HCT116 (cell line): ENCODE measurements at regions not wholly inside any gene's neighbourhood (a gene's known extent, or its start where the extent isn't known, plus 50 kb on each side); places are given as distances from the start of the nearest gene placed in this dataset.

Experiments used
- ATAC-seq: fragments of 200-7000 bp; cut with Tn5 transposase; 2 replicates; pipeline ENCODE4 v1.9.1; 2020; ENCODE audit warnings: mild to moderate bottlenecking, moderate library complexity
- BruUV-seq: library from RNA; stranded (reverse); fragments of 400-500 nt; replicated peaks from 2 replicates; lab custom pipeline; 2021; lab: Mats Ljungman, UMichigan
- CTCF ChIA-PET: fragments of 300-600 bp; sonication (Branson Sonifier 250); formaldehyde crosslinking; loops from one replicate; lab custom pipeline; 2021; ENCODE audit warnings: antibody characterized with exemption; lab: Charles Lee
- POLR2A ChIA-PET: fragments of 300-600, 350-600 bp; sonication (Branson Sonifier 250); formaldehyde crosslinking; loops from one replicate; lab custom pipeline; 2021; ENCODE audit warnings: antibody characterized with exemption; lab: Charles Lee
- RAD21 ChIA-PET, 2 experiments: fragments of 300-600 bp; sonication (Branson Sonifier 250); formaldehyde crosslinking; loops; one replicate each; lab custom pipeline; 2023; ENCODE audit warnings: low total read pairs in 2 of 2; ENCODE audit not compliant: uncharacterized antibody in 2 of 2, unreplicated experiment in 2 of 2, low non-redundant PET in 1 of 2; lab: Charles Lee
- DNase-seq: peaks from one replicate; pipeline ENCODE4 v3.0.0-alpha.2; 2010; ENCODE audit warnings: low read depth, low spot score
- H2AFZ ChIP-seq: fragments of 200-600 bp; shearing (Covaris generic), sonication (generic); 2 replicates; pipeline ENCODE4 v1.6.1; 2017; ENCODE audit warnings: low read depth, mixed run types, mixed read lengths, antibody characterized with exemption, low read length; ENCODE audit not compliant: poor library complexity, severe bottlenecking
- H3K27ac ChIP-seq: 2 replicates; pipeline ENCODE4 v1.5.1; 2012; ENCODE audit warnings: low read depth, low read length
- H3K27me3 ChIP-seq: fragments of 200-600 bp; sonication (generic); 2 replicates; pipeline ENCODE4 v1.6.1; 2016; ENCODE audit warnings: mixed run types, low read length, mixed read lengths; ENCODE audit not compliant: insufficient read depth
- H3K36me3 ChIP-seq, 2 experiments: fragments of 200-500 bp in 1 of 2; fragments of 200-600 bp in 1 of 2; sonication (Bioruptor generic) in 1 of 2; sonication (generic) in 1 of 2; 2 replicates each; pipeline versions ENCODE4 v1.5.1 to v1.6.1; 2014 to 2016; ENCODE audit warnings: low read length in 2 of 2, inconsistent platforms in 1 of 2, mixed read lengths in 1 of 2, mixed run types in 1 of 2; ENCODE audit not compliant: insufficient read depth in 2 of 2, control insufficient read depth in 1 of 2
- H3K4me1 ChIP-seq, 2 experiments: fragments of 200-600 bp in 1 of 2; sonication (generic) in 1 of 2; 2 replicates each; pipeline versions ENCODE4 v1.5.1 to v1.6.1; 2012 to 2017; ENCODE audit warnings: low read length in 2 of 2, inconsistent platforms in 1 of 2, mild to moderate bottlenecking in 1 of 2, mixed read lengths in 1 of 2, mixed run types in 1 of 2, moderate library complexity in 1 of 2; ENCODE audit not compliant: insufficient read depth in 2 of 2, control insufficient read depth in 1 of 2
- H3K4me2 ChIP-seq: fragments of 200-600 bp; sonication (generic); 2 replicates; pipeline ENCODE4 v1.6.1; 2017; ENCODE audit warnings: mixed run types, low read length, mixed read lengths
- H3K4me3 ChIP-seq, 2 experiments: fragments of 200-600 bp in 1 of 2; sonication (generic) in 1 of 2; replicated peaks in 1 of 2; 2 replicates each; pipeline ENCODE4 v1.5.1; 2011 to 2016; ENCODE audit warnings: low read length in 2 of 2, control low read depth in 1 of 2, low read depth in 1 of 2, mild to moderate bottlenecking in 1 of 2, mixed read lengths in 1 of 2, mixed run types in 1 of 2
- H3K79me2 ChIP-seq: fragments of 200-600 bp; sonication (generic); 2 replicates; pipeline ENCODE4 v1.6.1; 2017; ENCODE audit warnings: mild to moderate bottlenecking, mixed run types, low read length, moderate library complexity, mixed read lengths; ENCODE audit not compliant: insufficient read depth
- H3K9ac ChIP-seq: fragments of 200-600 bp; sonication (generic); 2 replicates; pipeline ENCODE4 v1.6.1; 2016; ENCODE audit warnings: low read length, mixed read lengths
- H3K9me2 ChIP-seq: fragments of 200-600 bp; sonication (generic), shearing (Covaris generic); 2 replicates; pipeline ENCODE4 v1.6.1; 2017; ENCODE audit warnings: mixed run types, mild to moderate bottlenecking, moderate library complexity; ENCODE audit not compliant: insufficient read depth
- H3K9me3 ChIP-seq, 2 experiments: fragments of 200-500 bp in 1 of 2; fragments of 200-600 bp in 1 of 2; sonication (Bioruptor generic) in 1 of 2; sonication (generic) in 1 of 2; 2 replicates each; pipeline ENCODE4 v1.6.1; 2014 to 2017; ENCODE audit warnings: low read length in 2 of 2, mixed read lengths in 2 of 2, inconsistent platforms in 1 of 2, low read depth in 1 of 2, mild to moderate bottlenecking in 1 of 2, mixed run types in 1 of 2, moderate library complexity in 1 of 2; ENCODE audit not compliant: control insufficient read depth in 1 of 2, insufficient read depth in 1 of 2
- H4K20me1 ChIP-seq: fragments of 200-600 bp; sonication (generic), shearing (Covaris generic); 2 replicates; pipeline ENCODE4 v1.6.1; 2017; ENCODE audit warnings: mixed run types, mild to moderate bottlenecking, moderate library complexity; ENCODE audit not compliant: insufficient read depth
- ATF3 ChIP-seq: IDR thresholded peaks from 2 replicates; pipeline ENCODE4 v1.6.1; 2012
- CBX3 ChIP-seq: IDR thresholded peaks from 2 replicates; pipeline ENCODE4 v1.6.1; 2012; ENCODE audit warnings: low read depth
- CEBPB ChIP-seq: IDR thresholded peaks from 2 replicates; pipeline ENCODE4 v1.6.1; 2012; ENCODE audit warnings: low read depth
- CTCF ChIP-seq, 3 experiments: fragments of 200-600 bp in 1 of 3; sonication (generic) in 1 of 3; IDR thresholded peaks in 2 of 3; conservative IDR thresholded peaks in 1 of 3; 2 replicates each; pipeline ENCODE4 v1.5.1; 2012 to 2017; ENCODE audit warnings: low read depth in 2 of 3, low read length in 2 of 3, antibody characterized with exemption in 1 of 3, borderline replicate concordance in 1 of 3, control low read depth in 1 of 3, mild to moderate bottlenecking in 1 of 3, mixed read lengths in 1 of 3, mixed run types in 1 of 3, moderate library complexity in 1 of 3; ENCODE audit not compliant: insufficient read depth in 1 of 3
- EGR1 ChIP-seq: IDR thresholded peaks from 2 replicates; pipeline ENCODE4 v1.6.1; 2012; ENCODE audit warnings: low read depth
- ELF1 ChIP-seq: IDR thresholded peaks from 2 replicates; pipeline ENCODE4 v1.6.1; 2012; ENCODE audit warnings: low read depth, borderline replicate concordance
- EZH2 ChIP-seq: fragments of 200-600 bp; sonication (generic); IDR thresholded peaks from 2 replicates; pipeline ENCODE4 v1.6.1; 2017; ENCODE audit warnings: antibody characterized with exemption, mixed run types
- EZH2phosphoT487 ChIP-seq: fragments of 200-600 bp; IDR thresholded peaks from 2 replicates; pipeline ENCODE4 v1.6.1; 2018; ENCODE audit warnings: antibody characterized with exemption, borderline replicate concordance
- JUND ChIP-seq: IDR thresholded peaks from 2 replicates; pipeline ENCODE4 v1.6.1; 2012
- MAX ChIP-seq: IDR thresholded peaks from 2 replicates; pipeline ENCODE4 v1.6.1; 2012
- POLR2A ChIP-seq: IDR thresholded peaks from 2 replicates; pipeline ENCODE4 v1.7.0; 2011; ENCODE audit warnings: borderline replicate concordance; ENCODE audit not compliant: insufficient read depth, insufficient read length; ENCODE audit errors: extremely low read depth
- POLR2AphosphoS5 ChIP-seq: IDR thresholded peaks from 2 replicates; pipeline ENCODE4 v1.6.1; 2011; ENCODE audit warnings: mild to moderate bottlenecking, low read depth, low read length, moderate library complexity
- REST ChIP-seq: IDR thresholded peaks from 2 replicates; pipeline ENCODE4 v1.6.1; 2012; ENCODE audit warnings: low read depth
- TCF7L2 ChIP-seq: IDR thresholded peaks from 2 replicates; pipeline ENCODE4 v1.7.0; 2011; ENCODE audit warnings: borderline replicate concordance, inconsistent platforms; ENCODE audit not compliant: insufficient read depth, insufficient read length; ENCODE audit errors: extremely low read depth
- YY1 ChIP-seq: IDR thresholded peaks from 2 replicates; pipeline ENCODE4 v1.6.1; 2011; ENCODE audit warnings: low read length, low read depth, moderate library complexity, mild to moderate bottlenecking; ENCODE audit not compliant: insufficient replicate concordance; ENCODE audit errors: extremely low read depth
- ZBTB33 ChIP-seq: IDR thresholded peaks from 2 replicates; pipeline ENCODE4 v1.6.1; 2011; ENCODE audit warnings: mild to moderate bottlenecking, low read length, moderate library complexity; ENCODE audit not compliant: insufficient replicate concordance; ENCODE audit errors: extremely low read depth
- ZNF274 ChIP-seq: fragments of 200-500 bp; sonication (Bioruptor generic); IDR thresholded peaks from 2 replicates; pipeline ENCODE4 v1.6.1; 2014; ENCODE audit warnings: mild to moderate bottlenecking, low read depth, low read length, inconsistent platforms
- intact Hi-C: fragments of 100-400 bp; cut with micrococcal nuclease; formaldehyde crosslinking; loops from 2 replicates; pipeline ENCODE4 v1.10.0; 2022

GRCh38 chr2:234683950-234684349 is 187.1 kb upstream of the ARL4C start:
- Histone ChIP-seq H3K27me3 (no peaks in the 10 kb centered on the region), H4K20me1 (no peaks in the 10 kb centered on the region), H2AFZ (peak overlapping the region; percentile 89), H3K9me2 (no peaks in the 10 kb centered on the region), H3K9me3 (no peaks in the 10 kb centered on the region), H3K36me3 (no peaks in the 10 kb centered on the region; a peak in 1 of 4 replicates), H3K27ac (no peak overlapping the region), H3K4me1 (peaks cover 31 to 60% of the 10 kb centered on the region in 2 experiments), H3K4me2 (no peak overlapping the region), H3K9ac (no peak overlapping the region), H3K79me2 (no peaks in the 10 kb centered on the region), H3K4me3 (no peak overlapping the region)
- BruUV-seq: no TSS peak
- ChIA-PET POLR2A (no interaction called here), RAD21 (no interaction called here), CTCF (no interaction called here)
- DNase-seq: no peak
- intact Hi-C loops: no loop called here
- ATAC-seq: no peak
- TF ChIP-seq MAX: no peak
- no peak for TF ChIP-seq ATF3
- TF ChIP-seq ZBTB33: no peak
- no peak for TF ChIP-seq POLR2A
- TF ChIP-seq EZH2phosphoT487: no peak
- TF ChIP-seq POLR2AphosphoS5: no peak
- TF ChIP-seq ZNF274: no peak
- no peak for TF ChIP-seq YY1
- TF ChIP-seq EZH2: no peak
- TF ChIP-seq REST: no peak
- no peak for TF ChIP-seq JUND
- TF ChIP-seq TCF7L2: no peak
- TF ChIP-seq CBX3: no peak
- TF ChIP-seq EGR1: no peak
- TF ChIP-seq CTCF (IDR thresholded peaks at IDR 0.05 in 2 of 3, conservative IDR thresholded peaks at IDR 0.05 in 1 of 3; ENCODE audit: borderline replicate concordance in 1 of 3, insufficient read depth in 1 of 3, low read depth in 2 of 3, low read length in 2 of 3): no peak
- no peak for TF ChIP-seq ELF1
- no peak for TF ChIP-seq CEBPB
